Neuronal stem cell (in vitro differentiated cells): ENCODE measurements at regions not wholly inside any gene's neighbourhood (a gene's known extent, or its start where the extent isn't known, plus 50 kb on each side); places are given as distances from the start of the nearest gene placed in this dataset.
"Not testable (repeated sequence)": the region's sequence is repeated elsewhere in the genome, so short reads cannot be mapped to it uniquely, and the experiment has no call there.

ENCODE experiments used
- DNase-seq: peaks from one replicate; pipeline ENCODE4 v3.0.0-alpha.2; 2013; ENCODE audit warnings: low spot score
- H2AFZ ChIP-seq: one replicate; pipeline ENCODE4 v1.6.1; 2013; ENCODE audit warnings: mild to moderate bottlenecking, low read length, inconsistent platforms
- H2AK5ac ChIP-seq: 2 replicates; pipeline ENCODE4 v1.6.1; 2013; ENCODE audit warnings: low read depth, mild to moderate bottlenecking, inconsistent platforms, low read length, moderate library complexity, mixed read lengths
- H2BK120ac ChIP-seq: 2 replicates; pipeline ENCODE4 v1.6.1; 2013; ENCODE audit warnings: low read depth, mild to moderate bottlenecking, inconsistent platforms, low read length, moderate library complexity, mixed read lengths
- H2BK12ac ChIP-seq: one replicate; pipeline ENCODE4 v1.6.1; 2013; ENCODE audit warnings: low read length, inconsistent platforms
- H2BK15ac ChIP-seq: 2 replicates; pipeline ENCODE4 v1.6.1; 2013; ENCODE audit warnings: mild to moderate bottlenecking, low read length, inconsistent platforms, mixed read lengths
- H2BK5ac ChIP-seq: one replicate; pipeline ENCODE4 v1.6.1; 2013; ENCODE audit warnings: inconsistent platforms, mild to moderate bottlenecking, low read length, moderate library complexity
- H3K14ac ChIP-seq: one replicate; pipeline ENCODE4 v1.6.1; 2013; ENCODE audit warnings: low read length, inconsistent platforms
- H3K18ac ChIP-seq: 2 replicates; pipeline ENCODE4 v1.6.1; 2013; ENCODE audit warnings: low read length, inconsistent platforms
- H3K23ac ChIP-seq: 2 replicates; pipeline ENCODE4 v1.6.1; 2013; ENCODE audit warnings: low read depth, mild to moderate bottlenecking, mixed read lengths, low read length, inconsistent platforms; ENCODE audit not compliant: poor library complexity
- H3K27ac ChIP-seq: replicated peaks from 3 replicates; pipeline ENCODE4 v1.5.1; 2013; ENCODE audit warnings: low read length, inconsistent platforms
- H3K27me3 ChIP-seq, 3 experiments: 2 replicates each; pipeline ENCODE4 v1.6.1; 2013; ENCODE audit warnings: low read length in 3 of 3, mild to moderate bottlenecking in 2 of 3, inconsistent platforms in 1 of 3, low read depth in 1 of 3, mixed read lengths in 1 of 3, moderate library complexity in 1 of 3; ENCODE audit not compliant: control insufficient read depth in 3 of 3, insufficient read depth in 3 of 3
- H3K36me3 ChIP-seq, 2 donors: replicated peaks in 1 of 2; 2 replicates each; pipeline ENCODE4 v1.6.1; 2013; ENCODE audit warnings: low read length in 2 of 2; ENCODE audit not compliant: control insufficient read depth in 2 of 2, insufficient read depth in 2 of 2
- H3K4ac ChIP-seq: 2 replicates; pipeline ENCODE4 v1.6.1; 2013; ENCODE audit warnings: inconsistent platforms, mild to moderate bottlenecking, low read length, moderate library complexity
- H3K4me1 ChIP-seq, 2 donors: 1 replicate in 1 of 2; 2 replicates in 1 of 2; pipeline ENCODE4 v1.6.1; 2013; ENCODE audit warnings: low read length in 2 of 2, low read depth in 1 of 2; ENCODE audit not compliant: control insufficient read depth in 2 of 2, insufficient read depth in 1 of 2
- H3K4me2 ChIP-seq: one replicate; pipeline ENCODE4 v1.6.1; 2013; ENCODE audit warnings: mild to moderate bottlenecking, low read length, inconsistent platforms; ENCODE audit not compliant: insufficient read depth, poor library complexity, severe bottlenecking
- H3K4me3 ChIP-seq, 2 donors: 2 replicates each; pipeline ENCODE4 v1.5.1; 2013; ENCODE audit warnings: low read length in 2 of 2, mild to moderate bottlenecking in 2 of 2, inconsistent platforms in 1 of 2, moderate library complexity in 1 of 2
- H3K79me1 ChIP-seq: one replicate; pipeline ENCODE4 v1.6.1; 2013; ENCODE audit warnings: low read depth, mild to moderate bottlenecking, inconsistent platforms, low read length, moderate library complexity
- H3K9ac ChIP-seq: one replicate; pipeline ENCODE4 v1.6.1; 2013; ENCODE audit warnings: mild to moderate bottlenecking, low read depth, low read length, inconsistent platforms; ENCODE audit not compliant: poor library complexity
- H3K9me3 ChIP-seq, 2 donors: replicated peaks in 1 of 2; 2 replicates each; pipeline versions ENCODE3 to v1.6.1; 2013; ENCODE audit warnings: low read length in 2 of 2, mild to moderate bottlenecking in 2 of 2, inconsistent platforms in 1 of 2, low read depth in 1 of 2, mixed read lengths in 1 of 2, moderate library complexity in 1 of 2; ENCODE audit not compliant: control insufficient read depth in 2 of 2, insufficient read depth in 1 of 2
- H4K8ac ChIP-seq: one replicate; pipeline ENCODE4 v1.6.1; 2013; ENCODE audit warnings: low read depth, mild to moderate bottlenecking, inconsistent platforms, low read length, moderate library complexity
- H4K91ac ChIP-seq: one replicate; pipeline ENCODE4 v1.6.1; 2013; ENCODE audit warnings: low read length, low read depth, mild to moderate bottlenecking, inconsistent platforms; ENCODE audit not compliant: poor library complexity
- WGBS, 2 donors: extraction: QIAGEN DNeasy Blood & Tissue Kit; methylation state at CpG; one replicate each; pipeline ENCODE4 v1.1.7; 2013; ENCODE audit warnings: missing lambda C conversion rate in 2 of 2, mixed read lengths in 1 of 2; ENCODE audit not compliant: insufficient read length in 2 of 2, insufficient replicate concordance in 1 of 2; ENCODE audit errors: extremely low coverage in 2 of 2; 5-methylcytosine and 5-hydroxymethylcytosine counted together

- Histone ChIP-seq H3K27ac (no peak overlapping the region), H3K79me1 (no peaks in the 10 kb centered on the region), H3K4me3 (no peak overlapping the region), H3K4me1 (no peaks in the 10 kb centered on the region), H3K18ac (no peak overlapping the region), H4K8ac (no peak overlapping the region), H3K36me3 (no peaks in the 10 kb centered on the region), H2BK120ac (no peak overlapping the region), H3K9ac (no peak overlapping the region), H2BK5ac (no peak overlapping the region), H4K91ac (no peak overlapping the region), H3K4me2 (no peak overlapping the region), H2AK5ac (no peak overlapping the region), H3K23ac (no peak overlapping the region), H2BK12ac (no peak overlapping the region), H2AFZ (no peak overlapping the region), H3K14ac (no peak overlapping the region), H2BK15ac (no peak overlapping the region), H3K9me3 (no peaks in the 10 kb centered on the region), H3K4ac (no peak overlapping the region), H3K27me3 (no peaks in the 10 kb centered on the region)
- DNase-seq: no peak
Observed at GRCh38 chr3:96584066-96584465, 230.3 kb upstream of the EPHA6 start.

DNA sequence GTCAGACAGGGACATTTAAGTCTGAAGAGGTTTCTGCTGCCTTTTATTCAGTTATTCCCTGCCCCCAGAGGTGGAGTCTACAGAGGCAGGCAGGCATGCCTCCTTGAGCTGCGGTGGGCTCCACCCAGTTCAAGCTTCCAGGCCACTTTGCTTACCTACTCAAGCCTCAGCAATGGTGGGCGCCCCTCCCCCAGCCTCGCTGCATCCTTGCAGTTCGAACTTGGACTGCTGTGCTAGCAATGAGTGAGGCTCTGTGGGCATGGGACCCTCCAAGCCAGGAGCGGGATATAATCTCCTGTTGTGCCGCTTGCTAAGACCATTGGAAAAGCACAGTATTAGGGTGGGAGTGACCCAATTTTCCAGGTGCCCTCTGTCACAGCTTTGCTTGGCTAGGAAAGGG, 207.5 kb upstream of the EPHA6 start:
- not testable (repeated sequence) for H2AFZ ChIP-seq, H3K4me3 ChIP-seq, H3K18ac ChIP-seq, H3K9ac ChIP-seq, H2BK12ac ChIP-seq, H3K23ac ChIP-seq, H3K4ac ChIP-seq, H2BK120ac ChIP-seq, DNase-seq, H3K27ac ChIP-seq, H3K14ac ChIP-seq, H2BK15ac ChIP-seq, H3K36me3 ChIP-seq, H3K27me3 ChIP-seq, H3K4me2 ChIP-seq, H4K8ac ChIP-seq, H4K91ac ChIP-seq, H2AK5ac ChIP-seq, H3K9me3 ChIP-seq, H3K79me1 ChIP-seq, H3K4me1 ChIP-seq, H2BK5ac ChIP-seq
- no CpG with 5 or more reads among the region's 6 CpGs for WGBS, 2 donors

GRCh38 chr3:96619475-96619874, 194.9 kb upstream of the EPHA6 start:
- Histone ChIP-seq H3K79me1 (no peaks in the 10 kb centered on the region), H3K18ac (no peak overlapping the region), H2BK5ac (no peak overlapping the region), H2BK120ac (no peak overlapping the region), H3K9ac (no peak overlapping the region), H3K4me3 (peak overlapping the region in 1 of 2 donors; percentile 10), H3K14ac (no peak overlapping the region), H3K27ac (no peak overlapping the region), H3K4me1 (no peaks in the 10 kb centered on the region), H3K4me2 (no peak overlapping the region), H4K91ac (no peak overlapping the region), H3K36me3 (no peaks in the 10 kb centered on the region), H3K27me3 (no peaks in the 10 kb centered on the region), H2AK5ac (no peak overlapping the region), H2BK12ac (no peak overlapping the region), H4K8ac (no peak overlapping the region), H3K23ac (peak overlapping the region; percentile 25), H3K4ac (no peak overlapping the region), H3K9me3 (peaks cover 0 to 3% of the 10 kb centered on the region in 2 donors), H2AFZ (no peak overlapping the region), H2BK15ac (no peak overlapping the region)
- no CpG with 5 or more reads among the region's 20 CpGs for WGBS, 2 donors
- no peak for DNase-seq

DNA sequence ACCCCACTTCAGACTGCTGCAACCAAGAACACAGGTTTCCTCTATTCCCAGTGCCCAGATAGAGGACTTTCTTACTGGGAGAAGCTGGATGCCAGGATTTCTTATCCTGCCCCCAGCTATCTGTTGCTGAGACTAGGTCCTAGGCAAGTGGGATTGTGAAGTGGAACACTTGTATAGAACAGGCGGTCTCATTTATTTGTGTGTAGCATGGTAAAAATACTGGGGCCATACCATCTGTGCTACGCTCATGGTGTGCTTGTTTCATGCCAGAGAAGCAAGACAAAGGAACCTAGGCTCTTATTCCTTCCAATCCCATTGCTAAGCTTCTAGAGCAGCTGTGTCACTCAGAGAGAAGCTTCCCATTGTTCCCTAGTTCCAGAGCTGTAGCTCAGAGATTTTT, 191.5 kb upstream of the EPHA6 start:
- Histone ChIP-seq H3K4ac (no peak overlapping the region), H3K4me1 (no peaks in the 10 kb centered on the region), H3K9me3 (peaks cover 0 to 3% of the 10 kb centered on the region in 2 donors), H2BK12ac (no peak overlapping the region), H3K14ac (no peak overlapping the region), H2BK5ac (no peak overlapping the region), H3K23ac (no peak overlapping the region), H4K8ac (no peak overlapping the region), H2AFZ (no peak overlapping the region), H3K4me3 (no peak overlapping the region), H3K27me3 (no peaks in the 10 kb centered on the region), H3K27ac (no peak overlapping the region), H4K91ac (no peak overlapping the region), H3K9ac (no peak overlapping the region), H3K18ac (no peak overlapping the region), H2AK5ac (no peak overlapping the region), H3K79me1 (no peaks in the 10 kb centered on the region), H3K4me2 (no peak overlapping the region), H2BK15ac (no peak overlapping the region), H3K36me3 (no peaks in the 10 kb centered on the region), H2BK120ac (no peak overlapping the region)
- WGBS, 2 donors: no CpG with 5 or more reads among the region's 2 CpGs
- no peak for DNase-seq
